ENCODE measurements at regions not wholly inside any gene's neighbourhood (a gene's known extent, or its start where the extent isn't known, plus 50 kb on each side); places are given as distances from the start of the nearest gene placed in this dataset.

DNA sequence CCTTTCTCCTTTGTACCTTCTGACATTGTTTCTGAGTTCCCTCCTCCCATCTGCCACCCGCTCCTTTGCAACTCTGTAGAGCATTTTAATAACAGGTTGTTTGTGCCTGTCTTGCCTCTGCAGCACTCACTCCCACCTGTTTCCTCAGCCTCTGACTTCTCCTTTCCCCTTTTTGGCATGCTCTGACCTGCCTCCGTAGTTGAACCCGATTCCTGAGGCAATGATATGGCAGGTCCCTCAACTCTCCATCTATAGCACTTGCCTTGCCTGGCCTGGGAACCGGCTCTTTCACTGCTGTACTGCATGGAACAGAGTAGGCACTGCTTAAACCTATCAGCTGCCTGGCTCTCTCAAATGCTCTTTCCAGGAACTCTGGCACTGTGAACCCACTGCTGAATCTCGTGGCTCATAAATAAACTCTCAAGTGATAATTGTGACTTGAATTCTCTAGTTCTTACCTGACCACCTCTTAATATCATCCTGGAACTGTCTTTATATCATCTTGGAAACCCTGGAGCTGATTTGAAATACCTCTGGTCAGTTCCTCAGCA is 50.3 kb downstream of the UTRN start:
- no peak for DNase-seq

DNA sequence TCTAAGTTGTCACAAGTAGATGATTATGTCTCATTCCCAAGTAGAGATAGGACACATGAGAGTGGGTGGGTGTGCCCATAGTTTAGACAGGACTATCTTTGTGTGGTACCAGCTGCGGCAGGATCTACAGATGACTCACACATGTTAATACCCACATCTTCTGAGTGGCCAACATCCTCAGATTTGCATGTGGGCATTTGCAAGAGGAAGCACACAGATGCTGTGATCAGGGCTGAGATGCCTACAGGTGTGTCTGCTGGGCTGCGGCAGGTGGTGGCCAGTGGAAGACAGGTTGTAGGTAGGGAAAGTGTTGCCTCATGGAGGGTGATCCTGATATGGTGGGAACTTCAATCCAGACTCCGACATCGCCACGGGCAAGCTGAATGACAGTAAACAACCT is 50.8 kb downstream of the UTRN start:
- DNase-seq, result no peak

- DNase-seq, result no peak
These were observed 51.8 kb downstream of the UTRN start for GRCh38 chr6:144336900-144337299.

DNA sequence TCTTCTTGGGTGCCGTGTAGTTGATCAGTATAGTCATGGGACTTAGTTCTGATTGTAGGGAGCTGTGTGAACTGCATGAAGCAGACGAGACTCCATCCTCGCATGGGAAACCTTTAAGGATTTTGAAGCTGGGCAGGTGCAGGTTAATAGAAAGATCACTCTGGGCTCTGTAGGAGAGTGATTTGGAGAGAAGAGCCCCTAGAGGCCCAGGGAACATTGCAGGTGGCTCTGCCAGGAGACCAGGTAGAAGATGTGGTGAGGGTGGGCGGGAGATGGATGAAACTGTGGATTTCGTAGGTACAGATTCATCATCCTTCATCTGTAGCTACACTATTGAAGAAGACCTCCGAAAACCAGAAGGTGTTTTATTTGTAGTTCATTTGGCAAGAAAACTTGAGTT is 53.3 kb downstream of the UTRN start:
- DNase-seq, result no peak

- DNase-seq, result no peak
These were observed 54.0 kb downstream of the UTRN start for GRCh38 chr6:144338951-144339700.

DNA sequence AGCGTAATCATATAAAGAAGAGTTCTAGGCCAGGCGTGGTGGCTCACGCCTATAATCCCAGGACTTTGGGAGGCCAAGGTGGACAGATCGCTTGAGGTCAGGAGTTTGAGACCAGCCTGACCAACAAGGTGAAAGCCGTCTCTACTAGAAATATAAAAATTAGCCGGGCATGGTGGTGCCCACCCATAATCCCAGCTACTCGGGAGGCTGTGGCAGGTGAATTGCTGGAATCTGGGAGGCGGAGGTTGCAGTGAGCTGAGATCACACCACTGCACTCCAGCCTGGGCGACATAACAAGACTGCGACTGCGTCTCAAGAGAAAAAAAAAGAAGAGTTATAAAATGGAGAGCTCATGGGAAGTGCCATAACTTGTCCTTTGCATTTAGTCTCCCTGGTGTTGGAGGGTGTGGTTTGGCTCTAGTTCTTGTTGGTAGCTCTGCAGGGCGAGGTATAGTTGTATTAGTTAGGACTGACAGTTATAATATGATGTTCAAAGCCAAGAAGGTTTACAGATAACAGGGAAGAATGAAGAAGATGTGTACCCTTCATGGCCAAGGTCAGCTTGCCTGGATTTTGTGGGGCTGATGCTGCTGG is 54.8 kb downstream of the UTRN start:
- no peak for DNase-seq

GRCh38 chr6:144340541-144341371 is 55.6 kb downstream of the UTRN start:
- no peak for DNase-seq

DNA sequence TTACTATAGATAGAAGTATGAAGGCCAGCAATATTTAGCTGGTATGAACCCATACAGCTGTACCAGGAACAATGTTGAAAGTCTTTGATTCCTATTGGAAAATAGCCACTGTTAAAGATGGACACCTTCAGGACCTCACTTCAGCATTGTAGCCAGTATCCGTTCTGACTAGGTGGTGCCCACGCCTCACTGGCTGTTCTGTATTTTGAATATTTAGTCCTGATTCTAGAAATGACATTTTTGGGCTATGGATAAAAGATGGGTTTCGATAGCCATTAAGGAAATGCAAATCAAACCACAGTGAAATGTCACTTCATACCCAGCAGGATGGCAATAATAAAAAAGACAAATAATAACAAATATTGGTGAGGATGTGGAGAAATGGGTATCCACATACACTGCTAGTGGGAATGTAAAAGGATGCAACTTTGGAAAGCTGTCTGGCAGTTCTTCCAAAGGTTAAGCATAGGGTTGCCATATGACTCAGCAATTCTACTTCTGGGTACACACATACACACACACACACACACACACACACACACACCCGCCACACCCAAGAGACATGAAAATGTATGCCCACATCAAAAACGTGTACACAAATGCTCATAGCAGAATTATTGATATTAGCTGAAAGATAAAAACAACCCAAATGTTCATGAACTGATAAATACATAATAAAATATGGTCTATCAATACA is 56.8 kb downstream of the UTRN start:
- no peak for DNase-seq

DNA sequence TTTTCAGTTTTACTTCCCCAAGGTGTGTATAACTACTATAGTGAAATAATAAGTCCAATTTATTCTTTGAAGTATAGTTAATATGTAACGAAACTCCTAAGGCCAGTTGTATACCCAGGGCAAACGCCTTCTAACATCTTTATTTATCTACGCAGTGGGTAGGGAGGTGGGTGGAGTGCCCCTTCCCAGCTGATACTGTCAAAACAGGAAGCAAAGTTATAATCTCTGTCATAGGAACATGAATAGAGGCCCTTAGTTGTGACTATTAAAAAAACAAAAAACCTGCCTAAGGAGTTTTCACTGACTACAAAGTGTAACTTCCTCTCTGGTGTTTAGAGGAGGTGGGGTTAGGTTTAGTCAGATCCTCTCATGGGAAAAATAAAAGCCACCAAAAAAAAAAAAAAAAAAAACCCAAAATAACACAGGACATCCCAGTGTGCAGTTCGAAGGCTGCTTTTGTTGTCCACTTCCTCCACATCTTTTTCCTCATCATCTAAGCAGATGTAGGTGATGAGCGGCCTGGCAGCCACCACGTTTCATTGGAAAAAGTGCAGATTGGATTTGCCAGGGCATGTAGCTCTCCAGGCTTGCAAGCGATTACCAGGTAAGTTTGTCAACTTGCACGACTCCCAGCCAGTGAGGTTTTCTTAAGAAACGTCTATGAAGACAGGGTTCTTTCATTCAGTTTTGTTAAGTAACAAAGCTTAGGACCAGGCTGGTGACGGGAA is 58.7 kb downstream of the UTRN start:
- DNase-seq, result peak; percentile 40

- DNase-seq, result no peak
These were observed 59.5 kb downstream of the UTRN start for GRCh38 chr6:144344646-144345045.

DNA sequence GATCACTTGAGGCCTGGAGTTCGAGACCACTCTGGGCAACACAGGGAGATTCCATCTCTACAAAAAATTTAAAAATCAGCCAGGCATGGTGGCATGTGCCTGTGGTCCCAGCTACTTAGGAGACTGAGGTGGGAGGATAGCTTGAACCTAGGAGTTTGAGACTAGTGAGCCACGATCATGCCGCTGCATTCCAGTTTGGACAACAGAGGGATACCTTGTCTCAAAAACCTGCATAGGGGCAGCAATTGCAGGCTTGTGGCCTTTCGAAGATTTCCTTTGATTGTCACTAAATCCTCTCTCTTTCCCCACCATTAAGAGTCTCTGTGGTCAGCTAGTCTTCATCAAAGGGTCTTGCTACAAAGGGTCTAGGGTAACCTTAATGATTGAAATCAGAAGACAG is 60.3 kb downstream of the UTRN start:
- no peak for DNase-seq

DNA sequence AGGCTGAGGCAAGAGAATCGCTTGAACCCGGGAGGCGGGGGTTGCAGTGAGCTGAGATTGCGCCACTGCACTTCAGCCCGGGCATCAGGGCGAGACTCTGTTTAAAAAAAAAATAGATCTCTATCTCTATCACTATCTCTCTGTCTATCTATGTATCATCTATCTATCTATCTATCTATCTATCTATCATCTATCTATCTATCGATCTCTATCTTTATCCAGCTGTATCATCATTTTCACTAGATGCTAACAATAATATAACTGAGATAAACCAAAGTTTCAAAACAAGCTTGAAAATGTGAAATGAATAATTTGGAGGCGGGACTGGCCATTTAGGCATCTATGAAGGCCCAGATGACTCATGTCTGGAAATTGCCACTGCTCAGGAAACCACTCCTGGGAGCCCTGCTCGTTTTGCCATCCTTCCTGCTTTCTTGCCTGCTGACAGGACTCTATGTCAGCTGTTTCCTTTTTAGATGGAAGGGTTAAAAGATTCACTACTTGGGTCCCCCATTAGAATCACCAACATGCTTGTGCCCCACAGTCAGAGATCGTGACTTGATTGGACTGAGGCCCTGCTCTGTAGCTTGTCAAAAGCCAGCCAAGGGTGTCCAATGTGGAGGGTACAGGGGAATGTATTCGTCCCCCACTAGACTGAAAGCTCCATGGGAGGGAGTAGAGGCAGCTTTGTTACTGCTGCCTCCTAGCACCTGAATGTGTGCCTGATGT is 61.7 kb downstream of the UTRN start:
- no peak for DNase-seq

- DNase-seq, result no peak
These were observed 62.3 kb downstream of the UTRN start for GRCh38 chr6:144347448-144347759.

DNA sequence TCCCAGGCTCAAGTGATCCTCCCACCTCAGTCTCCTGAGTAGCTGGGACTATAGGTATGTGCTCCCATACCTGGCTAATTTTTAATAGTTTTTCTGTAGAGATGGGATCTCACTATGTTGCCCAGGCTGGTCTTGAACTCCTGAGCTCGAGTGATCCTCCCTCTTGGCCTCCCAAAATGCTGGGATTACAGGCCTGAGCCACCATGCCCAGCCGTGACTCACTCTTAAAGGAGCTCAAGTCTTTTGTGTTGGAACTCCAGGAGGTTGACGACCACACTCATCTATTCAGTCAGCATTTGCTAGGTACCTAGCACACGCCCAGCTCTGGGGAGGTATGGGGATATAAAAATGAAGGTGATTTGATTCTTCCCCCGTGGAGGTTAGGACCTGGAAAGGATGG is 62.8 kb downstream of the UTRN start:
- no peak for DNase-seq

DNA sequence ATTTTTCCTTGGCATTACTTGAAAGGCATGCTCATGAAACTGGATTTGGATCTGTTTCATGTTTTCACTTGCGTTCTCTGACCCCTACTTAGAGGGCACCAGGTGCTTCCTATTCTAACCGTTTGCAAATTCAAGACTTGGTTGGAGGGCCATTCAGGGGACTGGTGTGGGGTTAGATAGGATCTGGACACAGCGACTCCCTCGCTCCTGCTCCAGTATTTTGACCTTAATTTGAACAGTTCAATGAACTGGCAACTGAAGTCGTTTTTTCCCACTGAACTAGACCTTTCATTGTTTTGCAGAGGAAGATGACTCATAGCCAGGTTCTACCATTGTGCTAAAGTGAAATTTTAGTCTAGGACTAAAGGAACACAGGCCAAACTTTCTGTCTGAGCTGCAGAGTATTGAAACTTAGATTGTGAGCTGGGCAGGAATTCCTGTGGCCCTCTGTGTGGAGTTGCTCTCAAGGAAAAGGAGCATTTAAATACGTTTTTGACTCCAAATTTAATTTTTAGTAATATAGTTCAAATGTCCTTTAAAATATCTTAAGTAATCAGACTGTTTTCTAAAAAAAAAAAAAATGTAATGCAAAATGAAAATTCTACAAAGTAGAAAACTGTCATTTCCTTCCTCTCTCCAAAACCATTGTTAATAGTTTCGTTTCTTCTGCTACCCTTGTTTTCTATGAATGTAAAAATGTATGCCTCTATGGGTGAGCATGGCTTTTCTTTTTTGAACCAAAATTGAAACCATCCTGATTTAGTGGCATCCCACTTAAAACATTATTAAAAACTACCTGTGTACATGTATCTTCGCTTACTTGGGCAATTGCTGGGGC is 64.8 kb downstream of the UTRN start:
- no peak for DNase-seq

- DNase-seq, result no peak
These were observed 65.4 kb downstream of the UTRN start for GRCh38 chr6:144350528-144350880.

- DNase-seq, result no peak
These were observed 66.4 kb downstream of the UTRN start for GRCh38 chr6:144351379-144352127.

DNA sequence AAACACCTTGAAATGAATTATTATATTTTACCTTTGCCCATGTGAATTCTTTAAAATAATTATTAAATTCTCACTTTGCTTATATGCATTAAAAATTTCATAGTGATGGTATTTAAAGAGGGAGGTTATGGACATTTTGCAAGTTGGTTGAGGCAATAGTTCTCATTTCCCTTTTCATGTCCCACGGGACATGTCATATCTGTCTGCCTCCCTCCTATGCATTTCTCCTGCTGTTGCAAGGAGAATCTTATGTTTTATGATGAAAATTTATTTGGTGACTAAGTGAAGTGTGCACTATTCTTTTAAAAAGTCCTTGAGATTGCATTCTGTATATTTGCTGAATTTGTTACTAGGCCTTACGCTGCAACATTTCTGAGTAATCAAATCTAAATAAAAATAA is 67.2 kb downstream of the UTRN start:
- no peak for DNase-seq

- no peak for DNase-seq
These were observed 68.8 kb downstream of the UTRN start for GRCh38 chr6:144353871-144354314.

GRCh38 chr6:144359783-144360182 is 74.6 kb downstream of the UTRN start:
- DNase-seq, result no peak

All from effector CD4-positive, alpha-beta T cell (primary cell).